BJ (cell line): ENCODE measurements at regions not wholly inside any gene's neighbourhood (a gene's known extent, or its start where the extent isn't known, plus 50 kb on each side); places are given as distances from the start of the nearest gene placed in this dataset. TPM values are rescaled to one million over a fixed set of nuclear protein-coding genes. Genes with fewer than 3 reads are reported as not detected.
A peak's percentile ranks its signal among the peaks of the same experiment; 100 is the strongest.

Experiments used
- CTCF ChIA-PET: fragments of 350-600 bp; formaldehyde crosslinking; extraction: SDS; loops from one replicate; lab custom pipeline; 2021; ENCODE audit warnings: antibody characterized with exemption, inconsistent platforms; lab: Yijun Ruan, JAX
- POLR2A ChIA-PET: fragments of 300-600 bp; sonication (Branson Sonifier 250); formaldehyde crosslinking; extraction: SDS; loops from one replicate; lab custom pipeline; 2021; ENCODE audit warnings: antibody characterized with exemption; lab: Charles Lee
- DNase-seq: peaks from one replicate; pipeline ENCODE4 v3.0.0-alpha.2; 2011; ENCODE audit warnings: low read depth
- H3K27me3 ChIP-seq: 2 replicates; pipeline ENCODE4 v1.6.0; 2011; ENCODE audit warnings: low read length; ENCODE audit not compliant: control insufficient read depth, insufficient read depth
- H3K36me3 ChIP-seq: 2 replicates; pipeline ENCODE4 v1.5.1; 2011; ENCODE audit warnings: low read length; ENCODE audit not compliant: control insufficient read depth, insufficient read depth
- H3K4me3 ChIP-seq: 2 replicates; pipeline ENCODE4 v1.5.1; 2011; ENCODE audit warnings: low read depth, mild to moderate bottlenecking, control low read depth, low read length
- small RNA-seq: library from RNA; depleted of rRNA; stranded (forward); fragments of <200 nt; gene quantifications from one replicate; pipeline ENCODE3, GENCODE V24; 2012; ENCODE audit warnings: low replicate concordance, low read depth; ENCODE audit not compliant: insufficient read length
- TF ChIP-seq, protein P1 (sequence below): IDR thresholded peaks from 2 replicates; pipeline ENCODE4 v1.5.1; 2011; ENCODE audit warnings: low read depth, mild to moderate bottlenecking, control low read depth, inconsistent platforms, low read length, moderate library complexity; ENCODE audit not compliant: insufficient read depth

DNA sequence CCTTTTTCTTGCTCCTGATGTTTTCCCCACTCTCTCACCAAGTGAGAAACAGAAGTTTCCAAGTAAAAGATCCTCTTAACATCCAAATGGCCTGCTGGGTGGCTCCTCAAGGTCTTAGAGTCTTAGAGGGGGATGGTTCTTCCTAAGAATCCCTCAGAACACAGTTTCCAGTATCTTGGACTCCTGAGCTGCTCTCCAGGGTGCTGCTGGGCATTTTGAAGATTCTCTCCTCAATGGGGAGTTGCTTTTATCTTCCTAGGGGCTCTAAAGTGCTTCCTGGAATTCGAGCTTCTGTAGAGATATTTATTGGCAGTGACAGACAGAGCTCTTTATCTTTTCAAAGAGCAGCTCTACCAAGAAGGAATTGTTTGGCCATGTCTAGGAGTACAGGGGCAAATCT lies 70.8 kb upstream of the SLC35B3 start:
- ChIA-PET POLR2A (no interaction called here), CTCF (no interaction called here)

DNA sequence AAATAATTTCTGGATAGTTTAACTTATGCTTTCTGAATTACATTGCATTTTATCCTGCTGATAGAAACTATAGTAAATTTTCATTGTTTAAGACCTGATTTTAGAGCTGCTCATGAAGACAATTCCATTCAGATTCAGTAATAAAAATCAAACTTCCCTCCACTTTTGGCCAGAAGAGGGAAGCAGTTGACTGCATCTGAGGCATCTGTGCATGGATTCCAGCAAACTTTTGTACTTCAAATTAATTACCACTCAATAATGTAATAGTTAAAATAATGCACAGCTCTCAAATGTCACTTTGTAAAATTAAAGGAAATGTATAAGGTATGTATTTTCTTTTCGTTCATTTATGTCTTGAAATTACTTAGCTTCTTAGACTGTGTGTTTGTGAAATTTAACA lies 64.2 kb upstream of the SLC35B3 start:
- TF ChIP-seq, protein P1, sequence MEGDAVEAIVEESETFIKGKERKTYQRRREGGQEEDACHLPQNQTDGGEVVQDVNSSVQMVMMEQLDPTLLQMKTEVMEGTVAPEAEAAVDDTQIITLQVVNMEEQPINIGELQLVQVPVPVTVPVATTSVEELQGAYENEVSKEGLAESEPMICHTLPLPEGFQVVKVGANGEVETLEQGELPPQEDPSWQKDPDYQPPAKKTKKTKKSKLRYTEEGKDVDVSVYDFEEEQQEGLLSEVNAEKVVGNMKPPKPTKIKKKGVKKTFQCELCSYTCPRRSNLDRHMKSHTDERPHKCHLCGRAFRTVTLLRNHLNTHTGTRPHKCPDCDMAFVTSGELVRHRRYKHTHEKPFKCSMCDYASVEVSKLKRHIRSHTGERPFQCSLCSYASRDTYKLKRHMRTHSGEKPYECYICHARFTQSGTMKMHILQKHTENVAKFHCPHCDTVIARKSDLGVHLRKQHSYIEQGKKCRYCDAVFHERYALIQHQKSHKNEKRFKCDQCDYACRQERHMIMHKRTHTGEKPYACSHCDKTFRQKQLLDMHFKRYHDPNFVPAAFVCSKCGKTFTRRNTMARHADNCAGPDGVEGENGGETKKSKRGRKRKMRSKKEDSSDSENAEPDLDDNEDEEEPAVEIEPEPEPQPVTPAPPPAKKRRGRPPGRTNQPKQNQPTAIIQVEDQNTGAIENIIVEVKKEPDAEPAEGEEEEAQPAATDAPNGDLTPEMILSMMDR: peak; percentile 42
- no peak for DNase-seq
- CTCF ChIA-PET: interaction anchor here (0.9 kb wide), 1 partner anchor 9 kb away, joined by 3 read pairs; no protein-coding TSS in a partner anchor
- Histone ChIP-seq H3K36me3 (no peaks in the 10 kb centered on the region), H3K27me3 (no peaks in the 10 kb centered on the region), H3K4me3 (no peak overlapping the region)
- POLR2A ChIA-PET: no interaction called here

More for the DNA sequence above, 70.8 kb upstream of the SLC35B3 start:
- Histone ChIP-seq H3K36me3 (no peaks in the 10 kb centered on the region), H3K4me3 (no peak overlapping the region), H3K27me3 (no peaks in the 10 kb centered on the region)
- DNase-seq: no peak
- TF ChIP-seq, protein P1: no peak

DNA sequence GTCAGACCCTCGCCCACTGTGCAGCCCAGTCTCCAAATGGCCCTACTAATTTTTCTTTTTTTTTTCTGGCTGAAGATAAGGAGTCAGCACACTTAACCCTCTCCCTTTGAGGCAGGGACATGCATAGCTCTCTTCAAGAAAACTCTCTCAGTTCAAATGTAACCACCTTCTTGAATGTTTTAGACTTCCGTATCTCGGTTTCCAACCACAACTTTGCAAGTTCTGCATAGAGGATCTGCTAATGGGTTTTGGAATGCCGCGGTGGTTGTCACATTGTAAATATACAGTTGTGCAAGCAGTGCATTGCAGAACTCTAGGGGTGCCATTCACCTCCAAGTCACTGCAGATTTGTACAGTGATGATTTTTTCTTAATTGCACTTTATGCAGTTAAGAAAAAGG lies 59.4 kb upstream of the SLC35B3 start:
- no peak for DNase-seq
- Histone ChIP-seq H3K4me3 (no peak overlapping the region), H3K27me3 (no peaks in the 10 kb centered on the region), H3K36me3 (no peaks in the 10 kb centered on the region)
- ChIA-PET CTCF (no interaction called here), POLR2A (no interaction called here)
- TF ChIP-seq, protein P1: no peak

DNA sequence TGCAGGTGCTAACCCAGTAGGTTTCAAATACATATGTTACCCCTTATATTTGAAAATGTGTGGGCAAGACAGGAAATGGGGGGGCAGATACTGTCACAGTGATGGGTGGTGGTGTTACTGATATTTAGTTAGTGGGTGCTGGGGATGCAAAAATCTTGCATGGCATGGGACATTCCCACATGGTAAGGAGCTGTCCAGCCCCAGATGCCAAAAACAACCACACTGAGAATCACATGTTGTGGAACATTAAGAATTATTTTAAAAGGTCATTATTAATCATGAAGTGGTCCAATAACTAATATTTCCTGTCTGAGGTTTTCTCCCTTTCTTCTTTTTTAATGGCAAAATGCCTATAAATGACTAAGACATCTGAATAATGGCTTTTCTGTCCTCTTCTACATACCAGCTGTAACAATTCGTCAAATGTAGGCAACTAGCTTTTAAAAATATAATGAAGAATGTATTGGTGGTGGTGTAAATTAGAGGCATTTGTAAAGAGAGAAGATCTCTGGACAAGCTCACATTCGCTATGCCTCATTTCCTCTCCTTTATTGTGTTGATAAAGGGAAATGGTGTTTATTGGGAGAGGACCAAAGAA lies 57.3 kb upstream of the SLC35B3 start:
- H3K27me3 ChIP-seq: no peaks in the 10 kb centered on the region
- ChIA-PET POLR2A (no interaction called here), CTCF (no interaction called here)
- H3K36me3 ChIP-seq: no peaks in the 10 kb centered on the region
- H3K4me3 ChIP-seq: no peak overlapping the region
- no peak for DNase-seq
- TF ChIP-seq, protein P1: no peak

Small RNA genes lying in the stretch of these regions (small RNA-seq; reads per million reads assigned to genes)
- not detected for gene RF02101
- not detected for gene RNU6ATAC21P
